ENCODE measurements at regions not wholly inside any gene's neighbourhood (a gene's known extent, or its start where the extent isn't known, plus 50 kb on each side); places are given as distances from the start of the nearest gene placed in this dataset.

- DNase-seq (ENCODE audit: low read depth, low spot score) (no peak), FAIRE-seq (no peak)
- H3K4me2 ChIP-seq (ENCODE audit: control insufficient read depth, extremely low read depth, insufficient read depth, low read depth, low read length) = no peak overlapping the region
- H3K27me3 ChIP-seq (ENCODE audit: control insufficient read depth, extremely low read depth, insufficient read depth, low read length) = no peaks in the 10 kb centered on the region
- TF ChIP-seq, protein P1, sequence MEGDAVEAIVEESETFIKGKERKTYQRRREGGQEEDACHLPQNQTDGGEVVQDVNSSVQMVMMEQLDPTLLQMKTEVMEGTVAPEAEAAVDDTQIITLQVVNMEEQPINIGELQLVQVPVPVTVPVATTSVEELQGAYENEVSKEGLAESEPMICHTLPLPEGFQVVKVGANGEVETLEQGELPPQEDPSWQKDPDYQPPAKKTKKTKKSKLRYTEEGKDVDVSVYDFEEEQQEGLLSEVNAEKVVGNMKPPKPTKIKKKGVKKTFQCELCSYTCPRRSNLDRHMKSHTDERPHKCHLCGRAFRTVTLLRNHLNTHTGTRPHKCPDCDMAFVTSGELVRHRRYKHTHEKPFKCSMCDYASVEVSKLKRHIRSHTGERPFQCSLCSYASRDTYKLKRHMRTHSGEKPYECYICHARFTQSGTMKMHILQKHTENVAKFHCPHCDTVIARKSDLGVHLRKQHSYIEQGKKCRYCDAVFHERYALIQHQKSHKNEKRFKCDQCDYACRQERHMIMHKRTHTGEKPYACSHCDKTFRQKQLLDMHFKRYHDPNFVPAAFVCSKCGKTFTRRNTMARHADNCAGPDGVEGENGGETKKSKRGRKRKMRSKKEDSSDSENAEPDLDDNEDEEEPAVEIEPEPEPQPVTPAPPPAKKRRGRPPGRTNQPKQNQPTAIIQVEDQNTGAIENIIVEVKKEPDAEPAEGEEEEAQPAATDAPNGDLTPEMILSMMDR (optimal IDR thresholded peaks at IDR 0.05 in 1 of 3, IDR thresholded peaks at IDR 0.05 in 1 of 3, conservative IDR thresholded peaks at IDR 0.05 in 1 of 3; ENCODE audit: extremely low read depth in 1 of 3, insufficient read depth in 2 of 3, low read length in 3 of 3) = no peak
- no peak for TF ChIP-seq EZH2 (IDR thresholded peaks at IDR 0.05; ENCODE audit: low read length)
- no peaks in the 10 kb centered on the region for H4K20me1 ChIP-seq (ENCODE audit: control insufficient read depth, extremely low read depth, insufficient read depth, low read length)
- H3K9ac ChIP-seq (ENCODE audit: control insufficient read depth, extremely low read depth, insufficient read depth, low read length) = no peak overlapping the region
- H3K4me1 ChIP-seq (ENCODE audit: control insufficient read depth, extremely low read depth, insufficient read depth, low read length) = no peaks in the 10 kb centered on the region
- no peak overlapping the region for H3K27ac ChIP-seq (ENCODE audit: control insufficient read depth, insufficient read depth, low read length)
- H3K9me3 ChIP-seq (ENCODE audit: control insufficient read depth, low read depth, low read length) = no peaks in the 10 kb centered on the region
- H3K79me2 ChIP-seq (ENCODE audit: control insufficient read depth, insufficient read depth, low read length) = no peaks in the 10 kb centered on the region
- dilution Hi-C loops (cut with MboI; ENCODE audit: extremely low pct_ligation_motif_present, low sequenced_read_pairs) = no loop called here
- H3K9me1 ChIP-seq (ENCODE audit: control insufficient read depth, extremely low read depth, insufficient read depth, low read length) = no peaks in the 10 kb centered on the region
- H2AFZ ChIP-seq (ENCODE audit: control insufficient read depth, low read length) = no peak overlapping the region
- H3K4me3 ChIP-seq (ENCODE audit: control insufficient read depth in 2 of 3, extremely low read depth in 1 of 3, insufficient read depth in 2 of 3, low read depth in 1 of 3, low read length in 3 of 3) = no peak overlapping the region
- H3K36me3 ChIP-seq (ENCODE audit: control insufficient read depth in 2 of 2, extremely low read depth in 1 of 2, insufficient read depth in 2 of 2, low read length in 2 of 2) = no peaks in the 10 kb centered on the region
Measured at GRCh38 chr3:176479248-176479647, 718.0 kb downstream of the TBL1XR1 start.

- dilution Hi-C loops (cut with MboI; ENCODE audit: extremely low pct_ligation_motif_present, low sequenced_read_pairs) = no loop called here
- no peaks in the 10 kb centered on the region for H3K9me3 ChIP-seq (ENCODE audit: control insufficient read depth, low read depth, low read length)
- no peaks in the 10 kb centered on the region for H3K9me1 ChIP-seq (ENCODE audit: control insufficient read depth, extremely low read depth, insufficient read depth, low read length)
- H3K4me3 ChIP-seq (ENCODE audit: control insufficient read depth in 2 of 3, extremely low read depth in 1 of 3, insufficient read depth in 2 of 3, low read depth in 1 of 3, low read length in 3 of 3) = no peak overlapping the region
- H3K27me3 ChIP-seq (ENCODE audit: control insufficient read depth, extremely low read depth, insufficient read depth, low read length) = no peaks in the 10 kb centered on the region
- H3K27ac ChIP-seq (ENCODE audit: control insufficient read depth, insufficient read depth, low read length) = no peak overlapping the region
- no peak overlapping the region for H3K4me2 ChIP-seq (ENCODE audit: control insufficient read depth, extremely low read depth, insufficient read depth, low read depth, low read length)
- FAIRE-seq = no peak
- H3K4me1 ChIP-seq (ENCODE audit: control insufficient read depth, extremely low read depth, insufficient read depth, low read length) = no peaks in the 10 kb centered on the region
- H3K9ac ChIP-seq (ENCODE audit: control insufficient read depth, extremely low read depth, insufficient read depth, low read length) = no peak overlapping the region
- TF ChIP-seq EZH2 (IDR thresholded peaks at IDR 0.05; ENCODE audit: low read length) = no peak
- TF ChIP-seq, protein P1 (optimal IDR thresholded peaks at IDR 0.05 in 1 of 3, IDR thresholded peaks at IDR 0.05 in 1 of 3, conservative IDR thresholded peaks at IDR 0.05 in 1 of 3; ENCODE audit: extremely low read depth in 1 of 3, insufficient read depth in 2 of 3, low read length in 3 of 3) = no peak
- H2AFZ ChIP-seq (ENCODE audit: control insufficient read depth, low read length) = no peak overlapping the region
- DNase-seq (ENCODE audit: low read depth, low spot score) = no peak
- H3K79me2 ChIP-seq (ENCODE audit: control insufficient read depth, insufficient read depth, low read length) = no peaks in the 10 kb centered on the region
- no peaks in the 10 kb centered on the region for H4K20me1 ChIP-seq (ENCODE audit: control insufficient read depth, extremely low read depth, insufficient read depth, low read length)
- H3K36me3 ChIP-seq (ENCODE audit: control insufficient read depth in 2 of 2, extremely low read depth in 1 of 2, insufficient read depth in 2 of 2, low read length in 2 of 2) = no peaks in the 10 kb centered on the region
Measured at GRCh38 chr3:176469694-176470205, 727.5 kb downstream of the TBL1XR1 start.
